Activated CD4-positive, alpha-beta memory T cell treated with anti-CD3 and anti-CD28 coated beads for 36 hours (primary cell): ENCODE measurements at regions not wholly inside any gene's neighbourhood (a gene's known extent, or its start where the extent isn't known, plus 50 kb on each side); places are given as distances from the start of the nearest gene placed in this dataset.

Experiments
- CTCF ChIA-PET: fragments of 350-600 bp; sonication (Branson Sonifier 250); formaldehyde crosslinking; loops from one replicate; lab custom pipeline; 2021; ENCODE audit warnings: antibody characterized with exemption, inconsistent platforms; lab: Charles Lee
- POLR2A ChIA-PET: fragments of 350-600 bp; sonication (Branson Sonifier 250); formaldehyde crosslinking; loops from one replicate; lab custom pipeline; 2021; ENCODE audit warnings: antibody characterized with exemption; lab: Charles Lee
- DNase-seq: peaks from one replicate; pipeline ENCODE4 v3.0.0-alpha.2; 2020
- H3K27ac Mint-ChIP-seq: one replicate; pipeline ENCODE4 v1.8.0; 2021; ENCODE audit warnings: mixed read lengths
- H3K27me3 Mint-ChIP-seq: one replicate; pipeline ENCODE4 v1.8.0; 2021; ENCODE audit warnings: mixed read lengths
- H3K36me3 Mint-ChIP-seq: one replicate; pipeline ENCODE4 v1.8.0; 2021; ENCODE audit warnings: mixed read lengths
- H3K4me1 Mint-ChIP-seq: one replicate; pipeline ENCODE4 v1.8.0; 2021; ENCODE audit warnings: low read depth, mixed read lengths
- H3K4me3 Mint-ChIP-seq: one replicate; pipeline ENCODE4 v1.8.0; 2021; ENCODE audit warnings: mild to moderate bottlenecking, mixed read lengths
- H3K9me3 Mint-ChIP-seq: one replicate; pipeline ENCODE4 v1.8.0; 2021; ENCODE audit warnings: mixed read lengths
- intact Hi-C: fragments of 100-400 bp; cut with micrococcal nuclease; formaldehyde crosslinking; loops from one replicate; pipeline ENCODE4 v1.15.1; 2023

DNA sequence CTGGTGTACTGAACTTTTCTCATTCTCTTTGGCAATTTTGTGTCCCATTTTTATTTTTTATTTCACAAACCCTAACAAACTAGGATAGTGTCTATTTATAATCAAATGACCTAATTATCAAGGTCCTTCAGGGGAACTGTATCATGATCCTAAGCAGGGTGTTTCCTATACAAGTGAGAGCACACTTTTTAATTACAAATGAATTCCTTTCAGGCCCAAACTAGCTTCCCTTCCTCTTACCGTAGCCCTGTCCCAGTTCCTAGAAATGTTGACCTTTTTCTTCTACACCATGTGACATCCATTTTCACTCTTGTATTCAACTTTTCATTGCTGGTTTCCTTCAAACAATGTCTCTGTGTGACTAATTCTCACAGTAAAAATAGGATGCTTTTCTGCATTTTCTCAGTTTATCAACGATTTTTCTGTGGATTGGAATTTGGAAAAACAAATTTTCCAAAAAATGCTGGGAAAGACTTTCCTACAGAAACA is 411.4 kb downstream of the CCDC91 start:
- ChIA-PET CTCF (no interaction called here), POLR2A (no interaction called here)
- H3K27me3 Mint-ChIP-seq: peaks cover 4% of the 10 kb centered on the region
- no peak overlapping the region for H3K27ac Mint-ChIP-seq
- H3K36me3 Mint-ChIP-seq: no peaks in the 10 kb centered on the region
- H3K4me3 Mint-ChIP-seq: no peak overlapping the region
- H3K9me3 Mint-ChIP-seq: peaks cover 5% of the 10 kb centered on the region
- intact Hi-C loops: no loop called here
- no peaks in the 10 kb centered on the region for H3K4me1 Mint-ChIP-seq
- DNase-seq: no peak

DNA sequence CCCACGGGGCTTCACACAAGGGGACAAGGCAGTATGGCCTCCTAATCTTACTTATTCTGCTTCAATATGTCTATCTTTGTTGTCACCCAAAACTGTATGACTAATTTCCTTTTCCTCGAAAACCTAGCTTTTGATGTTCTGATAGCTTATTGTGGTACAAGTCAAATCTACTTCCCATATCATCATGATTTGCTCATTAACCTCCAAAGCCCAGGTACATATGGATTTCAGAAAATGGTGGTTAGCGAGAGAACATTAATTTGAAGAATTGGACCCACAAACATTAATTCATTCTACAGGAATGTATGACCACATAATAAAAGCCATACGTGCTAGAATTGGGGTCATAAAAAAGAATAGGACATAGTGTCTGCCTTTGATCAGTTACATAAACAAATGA is 412.5 kb downstream of the CCDC91 start:
- Mint-ChIP-seq H3K27me3 (peaks cover 2% of the 10 kb centered on the region), H3K4me3 (no peak overlapping the region), H3K36me3 (no peaks in the 10 kb centered on the region), H3K27ac (no peak overlapping the region), H3K4me1 (no peaks in the 10 kb centered on the region), H3K9me3 (peaks cover 15% of the 10 kb centered on the region)
- ChIA-PET CTCF (no interaction called here), POLR2A (no interaction called here)
- DNase-seq: no peak
- intact Hi-C loops: no loop called here

- Mint-ChIP-seq H3K9me3 (peaks cover 19% of the 10 kb centered on the region), H3K4me3 (no peak overlapping the region), H3K27ac (no peak overlapping the region), H3K4me1 (no peaks in the 10 kb centered on the region), H3K36me3 (no peaks in the 10 kb centered on the region), H3K27me3 (peaks cover 2% of the 10 kb centered on the region)
- ChIA-PET POLR2A (no interaction called here), CTCF (interaction anchor here (1.0 kb wide), 1 partner anchor 117 kb away, joined by 3 read pairs; no protein-coding TSS in a partner anchor)
- intact Hi-C loops: no loop called here
- DNase-seq: no peak
Measured at GRCh38 chr12:28603239-28603638, 413.0 kb downstream of the CCDC91 start.

DNA sequence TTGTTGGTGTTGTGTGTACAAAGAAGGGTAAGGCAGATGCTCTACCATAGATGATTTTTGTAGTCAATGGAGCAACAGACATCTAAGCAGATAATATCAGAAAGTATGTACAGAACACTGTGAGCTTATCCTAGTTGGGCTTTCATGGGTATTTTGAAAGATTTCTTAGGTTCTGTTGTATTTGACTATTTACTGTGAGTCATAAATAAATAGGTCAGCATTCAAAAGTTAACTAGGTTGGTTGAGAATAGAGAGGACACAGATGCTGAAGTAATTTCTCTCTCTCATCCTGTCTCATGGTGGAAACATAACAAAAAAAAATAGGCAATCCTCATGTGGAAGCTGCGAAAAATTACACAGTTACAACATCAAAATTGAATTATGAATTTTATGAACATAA is 413.5 kb downstream of the CCDC91 start:
- POLR2A ChIA-PET: no interaction called here

DNA sequence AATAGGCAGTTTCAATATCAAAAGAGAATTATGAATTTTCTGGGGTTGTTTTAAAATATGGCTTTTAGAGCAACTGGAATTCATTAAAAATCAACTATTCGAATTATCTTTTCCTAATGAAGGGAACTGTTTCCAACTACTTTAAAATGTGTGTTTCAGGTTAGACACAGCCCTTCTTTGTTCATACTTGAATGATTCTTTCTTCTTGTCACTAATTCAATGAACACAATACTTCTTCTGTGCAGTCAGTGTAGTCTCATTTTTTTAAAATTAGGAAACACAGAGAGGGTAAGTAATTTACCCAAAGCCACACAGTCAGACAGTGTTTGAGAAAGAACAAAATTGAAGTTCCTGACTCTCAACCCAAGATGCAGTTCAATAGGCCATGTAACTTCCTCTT is 414.0 kb downstream of the CCDC91 start:
- Mint-ChIP-seq H3K27me3 (peaks cover 2% of the 10 kb centered on the region), H3K27ac (no peak overlapping the region), H3K4me3 (no peak overlapping the region), H3K4me1 (no peaks in the 10 kb centered on the region), H3K9me3 (peaks cover 22% of the 10 kb centered on the region), H3K36me3 (no peaks in the 10 kb centered on the region)
- intact Hi-C loops: no loop called here
- ChIA-PET CTCF (interaction anchor here (1.0 kb wide), 1 partner anchor 116 kb away, joined by 3 read pairs; no protein-coding TSS in a partner anchor), POLR2A (no interaction called here)
- DNase-seq: no peak

More for the DNA sequence above, 413.5 kb downstream of the CCDC91 start:
- Mint-ChIP-seq H3K27me3 (peaks cover 2% of the 10 kb centered on the region), H3K4me3 (no peak overlapping the region), H3K36me3 (no peaks in the 10 kb centered on the region), H3K27ac (no peak overlapping the region), H3K4me1 (no peaks in the 10 kb centered on the region), H3K9me3 (peaks cover 22% of the 10 kb centered on the region)
- no peak for DNase-seq
- CTCF ChIA-PET: interaction anchor here (1.0 kb wide), 1 partner anchor 117 kb away, joined by 3 read pairs; no protein-coding TSS in a partner anchor
- intact Hi-C loops: no loop called here

DNA sequence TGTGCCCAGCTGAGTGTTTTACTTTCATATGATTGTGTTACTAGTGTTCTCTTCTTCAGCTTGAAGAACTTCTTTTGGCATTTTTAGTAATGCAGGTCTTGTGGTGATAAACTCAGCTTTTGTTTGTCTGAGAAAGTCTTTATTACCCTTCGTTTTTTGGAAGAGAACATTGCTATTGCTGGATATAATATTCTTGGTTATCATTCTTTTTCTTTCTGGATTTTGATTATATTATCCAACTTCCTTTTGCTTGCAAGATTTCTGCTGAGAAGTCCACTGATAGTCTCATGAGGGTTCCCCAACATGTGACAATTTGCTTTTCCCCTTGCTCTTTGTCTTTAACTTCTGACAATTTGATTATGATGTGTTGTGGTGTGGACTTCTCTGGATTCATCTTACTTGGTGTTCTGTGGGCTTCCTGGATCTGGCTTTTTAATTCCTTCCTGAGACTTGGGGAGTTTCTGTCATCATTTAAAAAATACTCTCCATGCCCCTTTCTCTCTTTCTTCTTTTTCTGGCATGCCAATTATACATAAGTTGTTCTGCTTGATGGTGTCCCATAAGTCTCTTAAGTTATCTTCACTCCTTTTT is 416.8 kb downstream of the CCDC91 start:
- CTCF ChIA-PET: no interaction called here
- intact Hi-C loops: no loop called here

GRCh38 chr12:28610401-28611114 is 420.3 kb downstream of the CCDC91 start:
- no peaks in the 10 kb centered on the region for H3K4me1 Mint-ChIP-seq
- no peak overlapping the region for H3K4me3 Mint-ChIP-seq
- no peak overlapping the region for H3K27ac Mint-ChIP-seq
- intact Hi-C loops: no loop called here
- no peak for DNase-seq
- ChIA-PET CTCF (no interaction called here), POLR2A (no interaction called here)
- H3K36me3 Mint-ChIP-seq: no peaks in the 10 kb centered on the region
- peaks cover 22% of the 10 kb centered on the region for H3K9me3 Mint-ChIP-seq
- H3K27me3 Mint-ChIP-seq: peaks cover 14% of the 10 kb centered on the region

More for the DNA sequence above, 416.8 kb downstream of the CCDC91 start:
- peaks cover 11% of the 10 kb centered on the region for H3K27me3 Mint-ChIP-seq
- H3K27ac Mint-ChIP-seq: no peak overlapping the region
- H3K4me3 Mint-ChIP-seq: no peak overlapping the region
- no peak for DNase-seq
- no peaks in the 10 kb centered on the region for H3K4me1 Mint-ChIP-seq
- H3K36me3 Mint-ChIP-seq: no peaks in the 10 kb centered on the region
- POLR2A ChIA-PET: no interaction called here
- H3K9me3 Mint-ChIP-seq: peaks cover 22% of the 10 kb centered on the region

DNA sequence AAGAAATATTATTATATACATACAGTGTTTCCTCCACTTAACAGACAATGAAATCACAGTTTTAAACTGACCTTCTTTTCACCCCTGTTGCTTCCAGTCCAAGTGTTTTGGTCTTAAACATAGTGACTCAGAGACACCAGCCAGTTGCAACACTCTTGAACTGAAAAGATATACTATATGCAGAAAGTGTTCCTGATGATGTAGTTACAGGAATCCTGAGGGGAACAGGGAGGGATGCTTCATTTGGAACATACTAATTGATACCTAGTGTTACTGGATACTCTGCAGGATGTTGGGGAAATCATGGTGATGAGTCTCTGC is 420.8 kb downstream of the CCDC91 start:
- Mint-ChIP-seq H3K4me1 (no peaks in the 10 kb centered on the region), H3K36me3 (no peaks in the 10 kb centered on the region), H3K27me3 (peaks cover 14% of the 10 kb centered on the region), H3K9me3 (peaks cover 22% of the 10 kb centered on the region), H3K27ac (no peak overlapping the region), H3K4me3 (no peak overlapping the region)
- ChIA-PET POLR2A (no interaction called here), CTCF (no interaction called here)
- no peak for DNase-seq
- intact Hi-C loops: no loop called here

DNA sequence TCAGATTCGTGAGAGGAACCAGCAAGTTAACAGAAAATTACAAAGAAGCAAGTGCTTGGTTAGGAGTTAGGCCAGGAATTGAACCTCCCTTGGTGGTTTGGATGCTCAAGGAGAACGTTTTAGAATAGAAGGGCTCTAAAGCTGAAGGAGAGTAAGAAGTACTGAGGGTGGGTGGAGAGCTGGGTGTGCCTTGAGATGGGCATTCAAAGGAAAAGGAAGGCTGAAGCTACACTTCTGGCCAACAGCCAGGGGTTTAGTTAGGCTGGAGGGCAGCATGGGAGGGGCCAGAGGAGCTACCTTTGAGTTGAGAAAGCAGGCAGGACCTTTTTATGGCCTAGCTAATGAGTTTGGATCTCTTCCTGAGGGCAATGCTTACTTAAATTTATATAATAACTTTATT is 421.2 kb downstream of the CCDC91 start:
- DNase-seq: no peak
- peaks cover 18% of the 10 kb centered on the region for H3K9me3 Mint-ChIP-seq
- H3K27ac Mint-ChIP-seq: no peak overlapping the region
- peaks cover 14% of the 10 kb centered on the region for H3K27me3 Mint-ChIP-seq
- no peaks in the 10 kb centered on the region for H3K36me3 Mint-ChIP-seq
- H3K4me3 Mint-ChIP-seq: no peak overlapping the region
- intact Hi-C loops: no loop called here
- ChIA-PET CTCF (no interaction called here), POLR2A (no interaction called here)
- no peaks in the 10 kb centered on the region for H3K4me1 Mint-ChIP-seq

DNA sequence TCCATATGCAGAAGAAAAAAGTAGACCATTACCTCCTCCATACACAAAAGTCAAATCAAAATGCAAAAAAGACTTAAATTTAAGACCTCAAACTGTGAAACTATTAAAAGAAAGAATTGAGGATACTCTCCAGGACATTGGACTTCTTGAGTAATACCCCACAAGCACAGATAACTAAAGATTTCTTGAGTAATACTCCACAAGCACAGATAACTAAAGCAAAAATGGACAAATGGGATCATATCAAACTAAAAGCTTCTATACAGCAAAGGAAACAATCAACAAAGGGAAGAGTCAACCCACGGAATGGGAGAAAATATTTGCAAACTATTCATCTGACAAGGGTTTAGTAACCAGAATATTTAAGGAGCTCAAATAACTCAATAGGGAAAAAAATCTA is 427.9 kb downstream of the CCDC91 start:
- peaks cover 4% of the 10 kb centered on the region for H3K27me3 Mint-ChIP-seq
- H3K4me3 Mint-ChIP-seq: no peak overlapping the region
- H3K36me3 Mint-ChIP-seq: no peaks in the 10 kb centered on the region
- H3K4me1 Mint-ChIP-seq: no peaks in the 10 kb centered on the region
- ChIA-PET POLR2A (no interaction called here), CTCF (no interaction called here)
- intact Hi-C loops: no loop called here
- H3K27ac Mint-ChIP-seq: no peak overlapping the region
- no peak for DNase-seq
- H3K9me3 Mint-ChIP-seq: peaks cover 3% of the 10 kb centered on the region

GRCh38 chr12:28618772-28619171 is 428.5 kb downstream of the CCDC91 start:
- H3K4me1 Mint-ChIP-seq: no peaks in the 10 kb centered on the region
- POLR2A ChIA-PET: no interaction called here
- DNase-seq: no peak
- H3K4me3 Mint-ChIP-seq: no peak overlapping the region
- peaks cover 2% of the 10 kb centered on the region for H3K27me3 Mint-ChIP-seq
- intact Hi-C loops: no loop called here
- H3K36me3 Mint-ChIP-seq: no peaks in the 10 kb centered on the region
- H3K27ac Mint-ChIP-seq: no peak overlapping the region
- H3K9me3 Mint-ChIP-seq: peaks cover 3% of the 10 kb centered on the region
- CTCF ChIA-PET: no interaction called here

- Mint-ChIP-seq H3K36me3 (no peaks in the 10 kb centered on the region), H3K27ac (no peak overlapping the region), H3K4me3 (no peak overlapping the region), H3K4me1 (no peaks in the 10 kb centered on the region), H3K9me3 (peaks cover 3% of the 10 kb centered on the region), H3K27me3 (no peaks in the 10 kb centered on the region)
- intact Hi-C loops: no loop called here
- DNase-seq: no peak
- POLR2A ChIA-PET: no interaction called here
- CTCF ChIA-PET: no interaction called here
Measured at GRCh38 chr12:28620281-28620680, 430.0 kb downstream of the CCDC91 start.

DNA sequence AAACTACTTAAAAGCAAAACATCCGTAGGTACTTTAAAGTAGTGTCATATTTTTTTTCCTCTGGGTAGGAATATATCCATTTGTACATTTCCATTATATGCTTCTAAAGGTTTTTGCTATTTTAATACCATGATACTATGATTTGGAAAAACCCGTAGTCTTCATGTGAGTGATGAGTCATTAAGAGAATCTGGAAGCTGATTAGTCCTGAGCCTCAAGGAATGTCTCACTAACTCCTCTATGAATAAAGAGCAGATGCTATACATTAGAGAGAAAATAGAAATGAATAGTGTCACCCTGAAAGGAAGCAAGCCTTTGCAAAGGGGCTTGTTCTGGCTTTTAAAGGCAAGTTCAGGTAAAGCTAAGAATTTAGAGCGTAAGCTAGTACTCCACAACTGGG is 432.1 kb downstream of the CCDC91 start:
- Mint-ChIP-seq H3K4me3 (no peak overlapping the region), H3K27ac (no peak overlapping the region)
- POLR2A ChIA-PET: no interaction called here

More for the DNA sequence above, 432.1 kb downstream of the CCDC91 start:
- intact Hi-C loops: no loop called here
- DNase-seq: no peak
- H3K36me3 Mint-ChIP-seq: no peaks in the 10 kb centered on the region
- no peaks in the 10 kb centered on the region for H3K9me3 Mint-ChIP-seq
- H3K4me1 Mint-ChIP-seq: no peaks in the 10 kb centered on the region
- CTCF ChIA-PET: no interaction called here
- H3K27me3 Mint-ChIP-seq: peaks cover 2% of the 10 kb centered on the region
